CD4-positive, alpha-beta T cell treated with Interleukin-21 for 1 hour (primary cell): ENCODE measurements at regions not wholly inside any gene's neighbourhood (a gene's known extent, or its start where the extent isn't known, plus 50 kb on each side); places are given as distances from the start of the nearest gene placed in this dataset.
"Not testable (repeated sequence)": the region's sequence is repeated elsewhere in the genome, so short reads cannot be mapped to it uniquely, and the experiment has no call there.

Source experiments
- DNase-seq: peaks from one replicate; pipeline ENCODE4 v3.0.0-alpha.2; 2020

GRCh38 chr12:87670448-87670847 lies 358.8 kb downstream of the C12orf50 start:
- DNase-seq = no peak

- no peak for DNase-seq
Measured at GRCh38 chr12:87667378-87667777, 361.8 kb downstream of the C12orf50 start.

GRCh38 chr12:87661786-87662377 lies 367.3 kb downstream of the C12orf50 start:
- peak; percentile 4 for DNase-seq

- DNase-seq = no peak
Measured at GRCh38 chr12:87660987-87661774, 368.0 kb downstream of the C12orf50 start.

GRCh38 chr12:87660291-87660690 lies 368.9 kb downstream of the C12orf50 start:
- DNase-seq = no peak

- DNase-seq = no peak
Measured at GRCh38 chr12:87656311-87656710, 372.9 kb downstream of the C12orf50 start.

- DNase-seq = no peak
Measured at GRCh38 chr12:87651670-87652425, 377.4 kb downstream of the C12orf50 start.

- DNase-seq = no peak
Measured at GRCh38 chr12:87642245-87642644, 387.0 kb downstream of the C12orf50 start.

GRCh38 chr12:87618199-87618598 lies 411.0 kb downstream of the C12orf50 start:
- no peak for DNase-seq

- DNase-seq = no peak
Measured at GRCh38 chr12:87612996-87613395, 416.2 kb downstream of the C12orf50 start.

- DNase-seq = no peak
Measured at GRCh38 chr12:87608321-87608720, 420.9 kb downstream of the C12orf50 start.

GRCh38 chr12:87603727-87604126 lies 425.5 kb downstream of the C12orf50 start:
- DNase-seq = no peak

- no peak for DNase-seq
Measured at GRCh38 chr12:87599459-87599858, 429.7 kb downstream of the C12orf50 start.

- DNase-seq = no peak
Measured at GRCh38 chr12:87597114-87597513, 432.1 kb downstream of the C12orf50 start.

GRCh38 chr12:87596636-87597035 lies 432.6 kb downstream of the C12orf50 start:
- no peak for DNase-seq

- no peak for DNase-seq
Measured at GRCh38 chr12:87596134-87596533, 433.1 kb downstream of the C12orf50 start.

- no peak for DNase-seq
Measured at GRCh38 chr12:87585882-87586557, 443.2 kb downstream of the C12orf50 start.

- DNase-seq = not testable (repeated sequence)
Measured at GRCh38 chr12:87579091-87579490, 450.1 kb downstream of the C12orf50 start.

- DNase-seq = no peak
Measured at GRCh38 chr12:87575906-87576305, 453.3 kb downstream of the C12orf50 start.

GRCh38 chr12:87566918-87567317 lies 462.3 kb downstream of the C12orf50 start:
- DNase-seq = not testable (repeated sequence)

- no peak for DNase-seq
Measured at GRCh38 chr12:87556985-87557384, 472.2 kb downstream of the C12orf50 start.

- not testable (repeated sequence) for DNase-seq
Measured at GRCh38 chr12:87531213-87531612, 498.0 kb downstream of the C12orf50 start.

GRCh38 chr12:87529413-87529812 lies 499.8 kb downstream of the C12orf50 start:
- DNase-seq = no peak
